ENCODE measurements at regions not wholly inside any gene's neighbourhood (a gene's known extent, or its start where the extent isn't known, plus 50 kb on each side); places are given as distances from the start of the nearest gene placed in this dataset.

DNA sequence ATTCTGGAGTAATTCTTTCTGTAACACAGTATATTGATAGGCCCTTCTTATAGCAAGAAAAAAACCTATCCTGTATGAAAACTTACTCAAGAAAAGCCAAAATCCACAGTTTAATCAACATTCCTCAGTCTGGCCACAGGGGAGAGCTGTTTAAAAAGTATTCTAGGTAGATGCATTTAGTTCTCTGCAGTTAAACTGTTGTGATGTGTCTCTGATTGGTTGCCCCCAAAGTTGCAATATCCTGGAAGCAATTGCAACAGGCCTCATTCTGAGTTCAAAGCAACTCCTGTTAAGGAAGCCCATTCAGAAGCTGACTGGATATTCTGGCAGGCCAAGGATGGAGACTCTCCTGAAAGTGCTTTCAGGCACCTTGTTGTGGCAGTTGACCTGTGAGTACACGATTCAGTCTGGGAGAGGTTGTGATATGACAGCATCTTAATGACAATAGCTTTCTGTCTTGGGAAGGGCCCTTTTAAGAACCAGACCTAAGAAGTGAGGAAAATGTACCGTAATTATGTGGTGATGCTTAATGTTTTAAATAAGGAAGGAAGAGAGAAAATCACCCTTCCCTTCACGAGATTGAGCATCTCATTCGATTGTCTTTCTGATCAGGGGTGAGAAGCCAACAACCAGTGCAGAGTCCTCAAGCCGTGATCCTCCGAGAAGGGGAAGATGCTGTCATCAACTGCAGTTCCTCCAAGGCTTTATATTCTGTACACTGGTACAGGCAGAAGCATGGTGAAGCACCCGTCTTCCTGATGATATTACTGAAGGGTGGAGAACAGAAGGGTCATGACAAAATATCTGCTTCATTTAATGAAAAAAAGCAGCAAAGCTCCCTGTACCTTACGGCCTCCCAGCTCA lies 420.7 kb downstream of the DAD1 start:
- TF ChIP-seq, protein P1, sequence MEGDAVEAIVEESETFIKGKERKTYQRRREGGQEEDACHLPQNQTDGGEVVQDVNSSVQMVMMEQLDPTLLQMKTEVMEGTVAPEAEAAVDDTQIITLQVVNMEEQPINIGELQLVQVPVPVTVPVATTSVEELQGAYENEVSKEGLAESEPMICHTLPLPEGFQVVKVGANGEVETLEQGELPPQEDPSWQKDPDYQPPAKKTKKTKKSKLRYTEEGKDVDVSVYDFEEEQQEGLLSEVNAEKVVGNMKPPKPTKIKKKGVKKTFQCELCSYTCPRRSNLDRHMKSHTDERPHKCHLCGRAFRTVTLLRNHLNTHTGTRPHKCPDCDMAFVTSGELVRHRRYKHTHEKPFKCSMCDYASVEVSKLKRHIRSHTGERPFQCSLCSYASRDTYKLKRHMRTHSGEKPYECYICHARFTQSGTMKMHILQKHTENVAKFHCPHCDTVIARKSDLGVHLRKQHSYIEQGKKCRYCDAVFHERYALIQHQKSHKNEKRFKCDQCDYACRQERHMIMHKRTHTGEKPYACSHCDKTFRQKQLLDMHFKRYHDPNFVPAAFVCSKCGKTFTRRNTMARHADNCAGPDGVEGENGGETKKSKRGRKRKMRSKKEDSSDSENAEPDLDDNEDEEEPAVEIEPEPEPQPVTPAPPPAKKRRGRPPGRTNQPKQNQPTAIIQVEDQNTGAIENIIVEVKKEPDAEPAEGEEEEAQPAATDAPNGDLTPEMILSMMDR (IDR thresholded peaks at IDR 0.05; ENCODE audit: low read depth, low read length), result no peak
- no peak for DNase-seq (ENCODE audit: extremely low read depth, low read depth)

DNA sequence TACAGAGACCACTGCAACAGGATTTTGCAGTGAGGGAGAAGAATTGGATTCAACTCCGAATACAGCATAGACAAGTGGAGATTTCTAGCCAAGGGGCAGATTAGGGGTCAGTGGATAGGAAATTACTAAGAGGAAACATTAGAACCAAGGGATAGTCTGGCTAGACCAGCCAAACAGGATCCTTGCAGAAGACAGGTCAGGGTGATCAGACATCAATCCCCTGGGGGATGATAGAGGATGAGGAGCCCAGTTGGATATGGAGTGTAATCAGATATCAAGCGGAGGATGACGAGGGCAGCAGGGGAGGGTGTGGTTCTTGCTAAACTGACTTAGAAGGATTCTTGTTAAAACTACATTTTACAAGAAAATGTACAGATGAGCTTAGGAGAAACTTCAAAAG lies 424.4 kb downstream of the DAD1 start:
- DNase-seq (ENCODE audit: extremely low read depth, low read depth), result no peak

DNA sequence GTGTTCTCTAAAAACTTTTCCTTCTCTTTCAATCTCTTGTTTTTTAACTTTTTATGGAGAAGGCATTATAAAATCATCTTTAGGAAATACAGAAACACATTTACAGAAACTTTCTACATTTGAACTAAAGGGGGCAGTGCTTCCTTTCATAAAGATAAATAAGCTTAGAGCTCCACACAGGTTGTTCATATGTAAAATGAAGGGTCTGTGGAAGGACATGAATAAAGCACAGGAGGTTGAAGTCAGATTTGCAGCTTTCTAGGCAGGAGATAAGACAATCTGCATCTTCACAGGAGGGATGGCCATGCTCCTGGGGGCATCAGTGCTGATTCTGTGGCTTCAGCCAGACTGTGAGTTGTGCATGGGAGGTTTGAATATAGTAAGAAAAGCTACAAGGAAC lies 426.0 kb downstream of the DAD1 start:
- no peak for DNase-seq (ENCODE audit: extremely low read depth, low read depth)
- TF ChIP-seq, protein P1 (IDR thresholded peaks at IDR 0.05; ENCODE audit: low read depth, low read length), result no peak

More for the DNA sequence above, 424.4 kb downstream of the DAD1 start:
- TF ChIP-seq, protein P1 (IDR thresholded peaks at IDR 0.05; ENCODE audit: low read depth, low read length), result no peak

DNA sequence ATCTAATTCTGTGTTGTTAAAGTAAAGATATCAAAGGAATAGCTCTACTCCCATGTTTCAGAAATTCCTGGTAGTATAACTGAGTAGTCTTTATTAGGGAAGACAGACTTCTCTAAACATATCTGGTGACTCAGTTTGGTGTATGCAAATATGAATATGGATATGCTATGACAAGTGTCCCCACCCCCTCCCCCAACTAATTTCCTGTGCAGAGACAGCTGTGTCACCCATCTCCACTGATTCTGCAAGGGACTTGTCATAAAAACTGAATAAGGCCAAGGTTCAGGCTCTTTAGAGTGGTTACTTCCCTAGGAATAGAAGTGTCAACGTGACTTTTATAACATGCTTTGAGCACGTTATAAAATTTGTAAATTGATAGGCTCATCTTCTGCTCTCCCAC lies 429.1 kb downstream of the DAD1 start:
- TF ChIP-seq, protein P1 (IDR thresholded peaks at IDR 0.05; ENCODE audit: low read depth, low read length), result no peak
- no peak for DNase-seq (ENCODE audit: extremely low read depth, low read depth)

DNA sequence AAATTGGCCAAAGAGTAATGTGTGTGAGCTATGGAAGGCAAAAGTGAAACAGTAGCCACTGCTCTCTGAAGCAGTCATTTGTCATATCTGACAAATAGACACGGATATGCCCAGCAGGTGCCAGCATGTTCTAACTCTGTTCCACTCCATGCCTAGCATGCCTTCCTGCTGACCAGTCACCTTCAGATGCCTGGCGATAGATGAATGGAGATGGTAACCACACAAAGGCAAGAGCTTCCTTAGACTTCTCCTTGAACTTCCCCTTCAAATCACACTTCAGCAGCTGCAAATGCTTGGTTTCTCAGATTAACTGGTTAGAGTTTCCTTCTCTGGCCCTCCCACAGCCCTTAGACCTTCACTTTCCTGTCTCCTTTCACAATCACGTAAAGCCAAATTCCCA lies 429.9 kb downstream of the DAD1 start:
- TF ChIP-seq, protein P1 (IDR thresholded peaks at IDR 0.05; ENCODE audit: low read depth, low read length), result no peak
- DNase-seq (ENCODE audit: extremely low read depth, low read depth), result no peak

DNA sequence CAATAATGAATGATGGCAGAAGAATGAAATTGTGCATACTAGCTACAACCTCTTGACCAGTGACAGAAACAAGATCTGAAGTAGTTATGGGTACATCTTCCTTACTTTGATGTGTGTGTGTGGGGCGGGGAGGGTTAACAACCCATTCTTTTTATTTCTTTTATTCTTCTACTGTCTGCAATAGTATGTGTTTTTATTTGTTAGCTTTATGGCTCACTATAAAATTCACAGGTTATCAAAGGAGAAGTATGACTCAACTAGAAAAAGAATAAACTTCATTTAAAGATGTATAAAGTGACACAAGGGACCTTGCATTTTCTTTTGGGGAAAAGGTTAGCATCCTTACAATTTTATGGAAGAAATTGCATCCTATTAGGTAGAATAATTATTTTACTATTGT lies 430.5 kb downstream of the DAD1 start:
- DNase-seq (ENCODE audit: extremely low read depth, low read depth), result no peak
- TF ChIP-seq, protein P1 (IDR thresholded peaks at IDR 0.05; ENCODE audit: low read depth, low read length), result no peak

DNA sequence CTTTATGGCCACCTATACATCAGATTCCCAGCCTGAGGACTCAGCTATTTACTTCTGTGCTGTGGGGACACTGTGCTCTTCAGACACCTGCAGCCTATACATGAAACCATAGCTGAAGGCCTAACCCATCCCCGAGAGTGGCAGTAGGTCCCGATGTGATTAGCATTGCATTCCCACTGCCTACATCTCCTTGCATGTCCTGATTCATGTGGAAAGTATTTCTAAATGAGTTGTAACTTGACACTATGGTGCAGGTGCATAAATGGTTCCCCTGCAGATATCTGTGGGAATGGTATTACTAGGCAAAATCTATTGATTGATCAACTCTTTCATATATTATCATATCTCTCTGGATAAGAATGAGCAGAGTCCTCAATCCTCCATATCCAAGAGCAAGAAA lies 433.5 kb downstream of the DAD1 start:
- TF ChIP-seq, protein P1 (IDR thresholded peaks at IDR 0.05; ENCODE audit: low read depth, low read length), result no peak
- no peak for DNase-seq (ENCODE audit: extremely low read depth, low read depth)

All from AG09319 (cell line).